IMR-90 (cell line): ENCODE measurements at regions not wholly inside any gene's neighbourhood (a gene's known extent, or its start where the extent isn't known, plus 50 kb on each side); places are given as distances from the start of the nearest gene placed in this dataset.

ENCODE experiments used
- ATAC-seq: fragments of 200-7000 bp; cut with Tn5 transposase; 2 replicates; pipeline ENCODE4 v1.9.1; 2020; ENCODE audit warnings: low read depth, mild to moderate bottlenecking, moderate library complexity
- BruUV-seq: library from RNA; stranded (reverse); fragments of 400-500 nt; replicated peaks from 2 replicates; lab custom pipeline; 2021; lab: Mats Ljungman, UMichigan
- CTCF ChIA-PET: fragments of 300-600 bp; formaldehyde crosslinking; extraction: SDS; loops from one replicate; lab custom pipeline; 2021; ENCODE audit warnings: antibody characterized with exemption; lab: Yijun Ruan, JAX
- POLR2A ChIA-PET: fragments of 300-600 bp; sonication (Branson Sonifier 250); formaldehyde crosslinking; loops from one replicate; lab custom pipeline; 2022; ENCODE audit warnings: antibody characterized with exemption; ENCODE audit not compliant: unreplicated experiment; lab: Charles Lee
- DNase-seq: peaks from one replicate; pipeline ENCODE4 v3.0.0; 2013
- H2AFZ ChIP-seq: replicated peaks from 2 replicates; pipeline ENCODE3; 2013; ENCODE audit warnings: low read length, mild to moderate bottlenecking; ENCODE audit not compliant: poor library complexity
- H2AK5ac ChIP-seq: 2 replicates; pipeline ENCODE4 v1.6.1; 2013; ENCODE audit warnings: low read depth, low read length, inconsistent platforms
- H2AK9ac ChIP-seq: replicated peaks from 2 replicates; pipeline ENCODE3; 2013; ENCODE audit warnings: mild to moderate bottlenecking, low read depth, low read length, moderate library complexity; ENCODE audit not compliant: poor library complexity
- H2BK120ac ChIP-seq: 2 replicates; pipeline ENCODE4 v1.6.1; 2013; ENCODE audit warnings: low read depth, low read length, inconsistent platforms
- H2BK15ac ChIP-seq: 3 replicates; pipeline ENCODE4 v1.6.1; 2013; ENCODE audit warnings: low read depth, low read length, inconsistent platforms
- H2BK20ac ChIP-seq: 2 replicates; pipeline ENCODE4 v1.6.1; 2013; ENCODE audit warnings: low read depth, mild to moderate bottlenecking, inconsistent platforms, low read length, moderate library complexity
- H2BK5ac ChIP-seq: 2 replicates; pipeline ENCODE4 v1.6.1; 2013; ENCODE audit warnings: mild to moderate bottlenecking, low read depth, low read length, inconsistent platforms; ENCODE audit not compliant: poor library complexity, severe bottlenecking
- H3K14ac ChIP-seq: replicated peaks from 2 replicates; pipeline ENCODE4 v1.6.1; 2013; ENCODE audit warnings: low read depth, low read length, inconsistent platforms
- H3K18ac ChIP-seq: 2 replicates; pipeline ENCODE4 v1.6.1; 2013; ENCODE audit warnings: low read depth, low read length, control low read depth
- H3K23ac ChIP-seq: 2 replicates; pipeline ENCODE4 v1.6.1; 2013; ENCODE audit warnings: low read depth, low read length, inconsistent platforms
- H3K27ac ChIP-seq: 2 replicates; pipeline ENCODE4 v1.5.1; 2013; ENCODE audit warnings: mild to moderate bottlenecking, control low read depth, low read length; ENCODE audit not compliant: insufficient read depth
- H3K27me3 ChIP-seq: 2 replicates; pipeline ENCODE4 v1.6.1; 2013; ENCODE audit warnings: low read length; ENCODE audit not compliant: control insufficient read depth, insufficient read depth
- H3K36me3 ChIP-seq: 2 replicates; pipeline ENCODE4 v1.6.1; 2013; ENCODE audit warnings: low read length, mixed read lengths; ENCODE audit not compliant: control insufficient read depth, insufficient read depth
- H3K4ac ChIP-seq: 2 replicates; pipeline ENCODE4 v1.6.1; 2013; ENCODE audit warnings: low read depth, low read length, inconsistent platforms
- H3K4me1 ChIP-seq: 2 replicates; pipeline ENCODE4 v1.6.1; 2013; ENCODE audit warnings: low read length, mixed read lengths; ENCODE audit not compliant: control insufficient read depth, insufficient read depth
- H3K4me2 ChIP-seq: 2 replicates; pipeline ENCODE4 v1.6.1; 2013; ENCODE audit warnings: low read depth, mild to moderate bottlenecking, control low read depth, low read length, moderate library complexity
- H3K4me3 ChIP-seq: 2 replicates; pipeline ENCODE4 v1.5.1; 2013; ENCODE audit warnings: low read depth, mild to moderate bottlenecking, control low read depth, low read length, moderate library complexity; ENCODE audit not compliant: insufficient read depth
- H3K56ac ChIP-seq: 2 replicates; pipeline ENCODE4 v1.6.1; 2013; ENCODE audit warnings: low read length, inconsistent platforms; ENCODE audit not compliant: insufficient read depth; ENCODE audit errors: extremely low read depth
- H3K79me1 ChIP-seq, 2 experiments: 2 replicates each; pipeline ENCODE4 v1.6.1; 2013; ENCODE audit warnings: low read length in 2 of 2, inconsistent platforms in 1 of 2, low read depth in 1 of 2
- H3K9ac ChIP-seq: 2 replicates; pipeline ENCODE4 v1.6.1; 2013; ENCODE audit warnings: low read depth, low read length, control low read depth
- H3K9me1 ChIP-seq: 2 replicates; pipeline ENCODE4 v1.6.1; 2013; ENCODE audit warnings: low read length, inconsistent platforms; ENCODE audit not compliant: insufficient read depth
- H3K9me3 ChIP-seq: 2 replicates; pipeline ENCODE4 v1.6.1; 2013; ENCODE audit warnings: low read length; ENCODE audit not compliant: control insufficient read depth, insufficient read depth
- H4K20me1 ChIP-seq: 2 replicates; pipeline ENCODE4 v1.6.1; 2013; ENCODE audit warnings: low read length, inconsistent platforms; ENCODE audit not compliant: insufficient read depth
- H4K5ac ChIP-seq: 2 replicates; pipeline ENCODE4 v1.6.1; 2013; ENCODE audit warnings: mild to moderate bottlenecking, low read depth, low read length, control low read depth
- H4K8ac ChIP-seq, 2 experiments: 2 replicates each; pipeline ENCODE4 v1.6.1; 2013; ENCODE audit warnings: low read depth in 2 of 2, low read length in 2 of 2, control low read depth in 1 of 2, inconsistent platforms in 1 of 2
- H4K91ac ChIP-seq: 2 replicates; pipeline ENCODE4 v1.6.1; 2013; ENCODE audit warnings: low read depth, low read length, inconsistent platforms; ENCODE audit not compliant: insufficient read depth
- BHLHE40 ChIP-seq: fragments of 150-350 bp; IDR thresholded peaks from 2 replicates; pipeline ENCODE4 v1.6.1; 2016; ENCODE audit warnings: mild to moderate bottlenecking, low read depth, low read length
- CHD1 ChIP-seq: IDR thresholded peaks from 2 replicates; pipeline ENCODE4 v1.6.1; 2012; ENCODE audit warnings: low read depth, low read length, improper control_type of control experiment
- FOS ChIP-seq: fragments of 150-350 bp; IDR thresholded peaks from 2 replicates; pipeline ENCODE4 v1.6.1; 2016; ENCODE audit warnings: low read depth, low read length
- MAFK ChIP-seq: IDR thresholded peaks from 2 replicates; pipeline ENCODE4 v1.6.1; 2012; ENCODE audit warnings: low read depth, low read length, improper control_type of control experiment
- MAZ ChIP-seq: IDR thresholded peaks from 2 replicates; pipeline ENCODE4 v1.6.1; 2012; ENCODE audit warnings: low read depth, mild to moderate bottlenecking, low read length, improper control_type of control experiment, moderate library complexity, borderline replicate concordance
- MXI1 ChIP-seq: IDR thresholded peaks from 2 replicates; pipeline ENCODE4 v1.6.1; 2012; ENCODE audit warnings: low read depth, mild to moderate bottlenecking, low read length, moderate library complexity, borderline replicate concordance
- POLR2A ChIP-seq: IDR thresholded peaks from 2 replicates; pipeline ENCODE4 v1.6.1; 2012; ENCODE audit warnings: mild to moderate bottlenecking, low read depth, low read length
- RFX5 ChIP-seq: IDR thresholded peaks from 2 replicates; pipeline ENCODE4 v1.8.0; 2012; ENCODE audit warnings: low read depth, mild to moderate bottlenecking, low read length, moderate library complexity
- SMC3 ChIP-seq: fragments of 150-350 bp; IDR thresholded peaks from 2 replicates; pipeline ENCODE4 v1.6.1; 2016; ENCODE audit warnings: low read depth, mild to moderate bottlenecking, antibody characterized with exemption, low read length, moderate library complexity
- USF2 ChIP-seq: fragments of 150-350 bp; IDR thresholded peaks from 2 replicates; pipeline ENCODE4 v1.6.1; 2017; ENCODE audit warnings: mild to moderate bottlenecking, antibody characterized with exemption, low read length, low read depth
- WGBS, 2 experiments: methylation state at CpG; one replicate each; pipeline versions ENCODE4 v1.1.5 to v1.1.7; 2013; ENCODE audit warnings: missing lambda C conversion rate in 2 of 2; ENCODE audit not compliant: insufficient read length in 1 of 2; ENCODE audit errors: extremely low coverage in 2 of 2; 5-methylcytosine and 5-hydroxymethylcytosine counted together
- dilution Hi-C: fragments of 300-500 bp; cut with HindIII; formaldehyde crosslinking; loops from one replicate; pipeline ENCODE4 v1.14.3; 2018; ENCODE audit warnings: low sequenced_read_pairs; ENCODE audit not compliant: unreplicated experiment
- in situ Hi-C: fragments of 300-500 bp; cut with MboI; formaldehyde crosslinking; loops from 3 replicates; pipeline ENCODE4 v1.14.3; 2019; ENCODE audit warnings: low sequenced_read_pairs, inconsistent platforms, mixed read lengths
- intact Hi-C: fragments of 100-400 bp; cut with micrococcal nuclease; formaldehyde crosslinking; loops from 2 replicates; pipeline ENCODE4 v1.10.0; 2022

- Histone ChIP-seq H3K9me1 (no peaks in the 10 kb centered on the region), H2BK15ac (no peak overlapping the region), H4K8ac (no peak overlapping the region), H3K18ac (no peak overlapping the region), H3K9ac (no peak overlapping the region), H3K23ac (no peak overlapping the region), H3K4me2 (no peak overlapping the region), H4K5ac (no peak overlapping the region), H3K36me3 (no peaks in the 10 kb centered on the region), H3K4me3 (no peak overlapping the region), H2BK120ac (no peak overlapping the region), H3K27ac (no peak overlapping the region), H3K4ac (no peak overlapping the region), H2BK20ac (no peak overlapping the region), H3K9me3 (peaks cover 25% of the 10 kb centered on the region), H3K27me3 (no peaks in the 10 kb centered on the region), H3K56ac (no peak overlapping the region), H2AFZ (no peak overlapping the region), H4K91ac (no peak overlapping the region), H2AK9ac (no peak overlapping the region), H2AK5ac (no peak overlapping the region), H3K14ac (no peak overlapping the region), H2BK5ac (no peak overlapping the region), H4K20me1 (no peaks in the 10 kb centered on the region), H3K4me1 (no peaks in the 10 kb centered on the region), H3K79me1 (no peaks in the 10 kb centered on the region)
- ATAC-seq (no peak), DNase-seq (no peak)
- intact Hi-C loops: no loop called here
- dilution Hi-C loops: no loop called here
- CTCF ChIA-PET: no interaction called here
- in situ Hi-C loops: no loop called here
- TF ChIP-seq RFX5 (no peak), MAZ (no peak), MXI1 (no peak), POLR2A (no peak), CHD1 (no peak), MAFK (no peak), FOS (no peak), USF2 (no peak), BHLHE40 (no peak), SMC3 (no peak)
- no CpG with 5 or more reads among the region's 10 CpGs for WGBS, 2 experiments
- no TSS peak for BruUV-seq
- POLR2A ChIA-PET: no interaction called here
These were observed 76.0 kb upstream of the NPTX2 start for GRCh38 chr7:98541101-98541500.
